ENCODE measurements at regions not wholly inside any gene's neighbourhood (a gene's known extent, or its start where the extent isn't known, plus 50 kb on each side); places are given as distances from the start of the nearest gene placed in this dataset.

DNA sequence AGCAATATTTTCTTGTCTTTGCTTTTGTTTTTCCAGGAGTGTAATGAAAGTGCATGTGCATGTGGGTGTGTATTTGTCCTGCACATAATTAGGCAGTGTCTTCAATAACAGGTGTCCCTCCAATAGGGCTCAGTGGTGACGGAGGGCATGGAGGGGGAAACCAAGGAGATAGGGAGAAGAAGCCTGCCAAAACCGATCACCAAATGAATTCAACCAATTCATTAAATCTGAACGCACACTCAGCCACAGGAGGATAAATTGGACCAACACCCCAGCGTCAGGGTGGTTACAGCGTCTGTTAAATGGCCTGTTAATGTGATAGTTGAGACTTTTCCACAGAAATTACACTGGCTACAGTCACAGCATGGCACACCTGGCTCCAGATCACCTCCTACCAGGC is 527.6 kb downstream of the CD83 start:
- Histone ChIP-seq H3K4me3 (ENCODE audit: low read depth, low read length) (no peak overlapping the region), H3K27me3 (ENCODE audit: control insufficient read depth, insufficient read depth, low read length) (no peaks in the 10 kb centered on the region), H3K36me3 (ENCODE audit: control insufficient read depth, insufficient read depth, low read length) (no peaks in the 10 kb centered on the region)
- FAIRE-seq (no peak), DNase-seq (ENCODE audit: low read depth) (no peak)
- TF ChIP-seq, protein P1, sequence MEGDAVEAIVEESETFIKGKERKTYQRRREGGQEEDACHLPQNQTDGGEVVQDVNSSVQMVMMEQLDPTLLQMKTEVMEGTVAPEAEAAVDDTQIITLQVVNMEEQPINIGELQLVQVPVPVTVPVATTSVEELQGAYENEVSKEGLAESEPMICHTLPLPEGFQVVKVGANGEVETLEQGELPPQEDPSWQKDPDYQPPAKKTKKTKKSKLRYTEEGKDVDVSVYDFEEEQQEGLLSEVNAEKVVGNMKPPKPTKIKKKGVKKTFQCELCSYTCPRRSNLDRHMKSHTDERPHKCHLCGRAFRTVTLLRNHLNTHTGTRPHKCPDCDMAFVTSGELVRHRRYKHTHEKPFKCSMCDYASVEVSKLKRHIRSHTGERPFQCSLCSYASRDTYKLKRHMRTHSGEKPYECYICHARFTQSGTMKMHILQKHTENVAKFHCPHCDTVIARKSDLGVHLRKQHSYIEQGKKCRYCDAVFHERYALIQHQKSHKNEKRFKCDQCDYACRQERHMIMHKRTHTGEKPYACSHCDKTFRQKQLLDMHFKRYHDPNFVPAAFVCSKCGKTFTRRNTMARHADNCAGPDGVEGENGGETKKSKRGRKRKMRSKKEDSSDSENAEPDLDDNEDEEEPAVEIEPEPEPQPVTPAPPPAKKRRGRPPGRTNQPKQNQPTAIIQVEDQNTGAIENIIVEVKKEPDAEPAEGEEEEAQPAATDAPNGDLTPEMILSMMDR (IDR thresholded peaks at IDR 0.05; ENCODE audit: insufficient read depth, low read length, severe bottlenecking), result no peak

DNA sequence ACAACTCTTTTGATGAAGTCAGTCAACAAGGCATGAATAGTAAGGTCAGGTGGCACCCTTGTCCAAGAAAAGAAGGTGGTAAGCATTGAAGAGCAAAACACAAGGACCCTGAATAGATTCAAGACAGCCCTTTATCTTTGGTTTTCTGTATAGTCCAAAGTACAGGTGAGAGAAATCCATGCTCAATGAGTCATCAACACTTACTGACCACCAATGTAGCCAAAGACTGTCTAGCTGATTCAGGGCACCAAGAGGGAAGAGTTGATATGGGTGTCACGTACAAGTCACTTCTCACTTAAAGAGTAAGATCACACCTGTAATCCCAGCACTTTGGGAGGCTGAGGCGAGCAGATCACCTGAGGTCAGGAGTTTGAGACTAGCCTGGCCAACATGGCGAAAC is 528.3 kb downstream of the CD83 start:
- Histone ChIP-seq H3K36me3 (ENCODE audit: control insufficient read depth, insufficient read depth, low read length) (no peaks in the 10 kb centered on the region), H3K4me3 (ENCODE audit: low read depth, low read length) (no peak overlapping the region), H3K27me3 (ENCODE audit: control insufficient read depth, insufficient read depth, low read length) (no peaks in the 10 kb centered on the region)
- FAIRE-seq, result no peak
- no peak for DNase-seq (ENCODE audit: low read depth)
- TF ChIP-seq, protein P1 (IDR thresholded peaks at IDR 0.05; ENCODE audit: insufficient read depth, low read length, severe bottlenecking), result no peak

DNA sequence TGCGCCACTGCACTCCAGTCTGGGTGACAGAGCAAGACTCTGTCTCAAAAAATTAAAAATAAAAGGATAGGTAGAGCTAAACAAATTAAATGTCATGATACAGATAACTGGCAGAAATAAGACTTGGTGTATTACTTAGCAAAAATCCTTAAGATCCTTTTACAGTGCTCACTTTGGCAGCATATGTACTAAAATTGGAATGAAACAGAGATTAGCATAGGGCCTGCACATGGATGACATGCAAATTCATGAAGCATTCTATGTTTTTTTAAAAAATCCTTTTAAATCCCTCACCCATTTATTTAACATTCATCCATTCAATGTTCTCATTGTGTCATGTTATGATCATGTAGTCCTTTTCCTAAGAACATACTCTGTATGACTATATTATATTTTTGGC is 528.8 kb downstream of the CD83 start:
- DNase-seq (ENCODE audit: low read depth), result no peak
- no peak for FAIRE-seq
- Histone ChIP-seq H3K4me3 (ENCODE audit: low read depth, low read length) (no peak overlapping the region), H3K36me3 (ENCODE audit: control insufficient read depth, insufficient read depth, low read length) (no peaks in the 10 kb centered on the region), H3K27me3 (ENCODE audit: control insufficient read depth, insufficient read depth, low read length) (no peaks in the 10 kb centered on the region)
- TF ChIP-seq, protein P1 (IDR thresholded peaks at IDR 0.05; ENCODE audit: insufficient read depth, low read length, severe bottlenecking), result no peak

GRCh38 chr6:14647357-14647756 is 529.8 kb downstream of the CD83 start:
- DNase-seq (ENCODE audit: low read depth), result no peak
- no peaks in the 10 kb centered on the region for H3K27me3 ChIP-seq (ENCODE audit: control insufficient read depth, insufficient read depth, low read length)
- FAIRE-seq, result no peak
- H3K4me3 ChIP-seq (ENCODE audit: low read depth, low read length), result no peak overlapping the region
- H3K36me3 ChIP-seq (ENCODE audit: control insufficient read depth, insufficient read depth, low read length), result no peaks in the 10 kb centered on the region
- TF ChIP-seq, protein P1 (IDR thresholded peaks at IDR 0.05; ENCODE audit: insufficient read depth, low read length, severe bottlenecking), result no peak

- TF ChIP-seq, protein P1 (IDR thresholded peaks at IDR 0.05; ENCODE audit: insufficient read depth, low read length, severe bottlenecking), result no peak
- no peaks in the 10 kb centered on the region for H3K27me3 ChIP-seq (ENCODE audit: control insufficient read depth, insufficient read depth, low read length)
- no peaks in the 10 kb centered on the region for H3K36me3 ChIP-seq (ENCODE audit: control insufficient read depth, insufficient read depth, low read length)
- no peak overlapping the region for H3K4me3 ChIP-seq (ENCODE audit: low read depth, low read length)
- DNase-seq (ENCODE audit: low read depth) (peak; percentile 91), FAIRE-seq (no peak)
Observed at GRCh38 chr6:14652536-14652935, 535.0 kb downstream of the CD83 start.
